ENCODE measurements at regions not wholly inside any gene's neighbourhood (a gene's known extent, or its start where the extent isn't known, plus 50 kb on each side); places are given as distances from the start of the nearest gene placed in this dataset.

DNA sequence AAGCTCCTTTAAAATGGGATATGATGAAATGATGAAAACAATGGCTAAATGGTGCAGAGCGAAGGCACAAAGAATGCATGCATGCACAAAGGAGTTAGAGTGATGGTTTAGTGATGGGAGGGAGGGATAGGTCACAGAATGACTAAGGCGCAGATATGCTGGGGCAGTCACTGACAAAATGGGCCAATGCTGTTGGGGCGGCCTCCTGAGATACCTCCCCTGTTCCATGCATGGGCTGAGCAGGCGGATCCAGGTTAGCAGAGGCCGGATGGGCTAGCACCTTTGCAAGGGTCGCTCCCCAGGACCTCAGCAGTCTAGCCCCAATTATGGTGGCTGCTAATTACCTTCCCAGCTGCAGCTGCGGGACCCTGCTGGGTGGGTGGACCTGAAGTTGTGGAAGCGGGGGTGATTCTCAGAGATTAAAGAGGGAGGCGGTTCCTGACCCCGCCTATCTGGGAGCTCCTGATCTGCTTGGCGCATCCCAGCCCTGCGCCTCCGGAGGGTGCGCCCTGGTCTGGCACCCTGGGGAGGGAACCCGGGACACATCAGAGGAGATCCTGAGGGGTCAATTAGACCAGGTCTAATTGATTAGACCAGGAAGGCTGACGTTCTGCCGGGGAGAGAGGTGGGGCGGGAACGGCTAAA lies 175.0 kb downstream of the CYP26A1 start:
- TF ChIP-seq, protein P1, sequence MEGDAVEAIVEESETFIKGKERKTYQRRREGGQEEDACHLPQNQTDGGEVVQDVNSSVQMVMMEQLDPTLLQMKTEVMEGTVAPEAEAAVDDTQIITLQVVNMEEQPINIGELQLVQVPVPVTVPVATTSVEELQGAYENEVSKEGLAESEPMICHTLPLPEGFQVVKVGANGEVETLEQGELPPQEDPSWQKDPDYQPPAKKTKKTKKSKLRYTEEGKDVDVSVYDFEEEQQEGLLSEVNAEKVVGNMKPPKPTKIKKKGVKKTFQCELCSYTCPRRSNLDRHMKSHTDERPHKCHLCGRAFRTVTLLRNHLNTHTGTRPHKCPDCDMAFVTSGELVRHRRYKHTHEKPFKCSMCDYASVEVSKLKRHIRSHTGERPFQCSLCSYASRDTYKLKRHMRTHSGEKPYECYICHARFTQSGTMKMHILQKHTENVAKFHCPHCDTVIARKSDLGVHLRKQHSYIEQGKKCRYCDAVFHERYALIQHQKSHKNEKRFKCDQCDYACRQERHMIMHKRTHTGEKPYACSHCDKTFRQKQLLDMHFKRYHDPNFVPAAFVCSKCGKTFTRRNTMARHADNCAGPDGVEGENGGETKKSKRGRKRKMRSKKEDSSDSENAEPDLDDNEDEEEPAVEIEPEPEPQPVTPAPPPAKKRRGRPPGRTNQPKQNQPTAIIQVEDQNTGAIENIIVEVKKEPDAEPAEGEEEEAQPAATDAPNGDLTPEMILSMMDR (conservative IDR thresholded peaks at IDR 0.05 in 1 of 2, IDR thresholded peaks at IDR 0.05 in 1 of 2; ENCODE audit: low read depth in 1 of 2, low read length in 2 of 2) = no peak
- TF ChIP-seq EZH2 (IDR thresholded peaks at IDR 0.05; ENCODE audit: low read length, missing control alignments) = no peak
